HG03066 (cell line): ENCODE measurements at regions not wholly inside any gene's neighbourhood (a gene's known extent, or its start where the extent isn't known, plus 50 kb on each side); places are given as distances from the start of the nearest gene placed in this dataset.
"Not testable (repeated sequence)": the region's sequence is repeated elsewhere in the genome, so short reads cannot be mapped to it uniquely, and the experiment has no call there.

Experiments used
- ATAC-seq: cut with Tn5 transposase; IDR thresholded peaks from one replicate; pipeline ENCODE4 v1.9.1; 2021; ENCODE audit warnings: low read depth; ENCODE audit not compliant: unreplicated experiment

DNA sequence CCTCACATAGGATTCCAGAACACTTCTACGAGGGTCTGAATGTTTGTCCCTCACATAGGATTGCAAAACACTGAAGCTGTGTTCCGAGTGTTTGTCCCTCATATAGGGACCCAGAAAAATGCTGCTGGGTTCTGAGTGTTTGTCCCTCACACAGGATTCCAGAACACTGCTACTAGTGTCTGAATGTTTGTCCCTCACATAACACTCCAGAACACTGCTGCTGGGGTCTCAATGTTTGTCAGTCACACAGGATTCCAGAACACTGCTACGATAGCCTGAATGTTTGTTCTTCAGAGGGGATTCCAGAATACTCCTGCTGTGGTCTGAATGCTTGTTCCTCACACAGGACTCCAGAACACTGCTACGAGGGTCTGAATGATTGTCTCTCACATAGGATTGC is 218.7 kb downstream of the FOXD4L6 start:
- ATAC-seq: no peak

DNA sequence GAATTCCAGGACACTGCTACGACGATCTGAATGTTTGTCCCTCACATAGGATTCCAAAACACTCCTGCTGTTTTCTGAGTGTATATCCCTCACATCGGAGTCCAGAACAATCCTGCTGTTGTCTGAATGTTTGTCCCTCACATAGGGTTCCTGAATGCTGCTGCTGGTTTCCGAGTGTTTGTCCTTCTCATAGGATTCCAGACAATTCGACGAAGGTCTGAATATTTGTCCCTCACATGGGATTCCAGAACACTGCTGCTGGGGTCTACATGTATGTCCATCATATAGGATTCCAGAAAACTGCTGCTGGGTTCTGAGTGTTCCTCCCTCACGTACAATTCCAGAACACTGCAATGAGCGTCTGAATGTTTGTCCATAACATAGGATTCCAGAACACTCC is 219.4 kb downstream of the FOXD4L6 start:
- not testable (repeated sequence) for ATAC-seq

DNA sequence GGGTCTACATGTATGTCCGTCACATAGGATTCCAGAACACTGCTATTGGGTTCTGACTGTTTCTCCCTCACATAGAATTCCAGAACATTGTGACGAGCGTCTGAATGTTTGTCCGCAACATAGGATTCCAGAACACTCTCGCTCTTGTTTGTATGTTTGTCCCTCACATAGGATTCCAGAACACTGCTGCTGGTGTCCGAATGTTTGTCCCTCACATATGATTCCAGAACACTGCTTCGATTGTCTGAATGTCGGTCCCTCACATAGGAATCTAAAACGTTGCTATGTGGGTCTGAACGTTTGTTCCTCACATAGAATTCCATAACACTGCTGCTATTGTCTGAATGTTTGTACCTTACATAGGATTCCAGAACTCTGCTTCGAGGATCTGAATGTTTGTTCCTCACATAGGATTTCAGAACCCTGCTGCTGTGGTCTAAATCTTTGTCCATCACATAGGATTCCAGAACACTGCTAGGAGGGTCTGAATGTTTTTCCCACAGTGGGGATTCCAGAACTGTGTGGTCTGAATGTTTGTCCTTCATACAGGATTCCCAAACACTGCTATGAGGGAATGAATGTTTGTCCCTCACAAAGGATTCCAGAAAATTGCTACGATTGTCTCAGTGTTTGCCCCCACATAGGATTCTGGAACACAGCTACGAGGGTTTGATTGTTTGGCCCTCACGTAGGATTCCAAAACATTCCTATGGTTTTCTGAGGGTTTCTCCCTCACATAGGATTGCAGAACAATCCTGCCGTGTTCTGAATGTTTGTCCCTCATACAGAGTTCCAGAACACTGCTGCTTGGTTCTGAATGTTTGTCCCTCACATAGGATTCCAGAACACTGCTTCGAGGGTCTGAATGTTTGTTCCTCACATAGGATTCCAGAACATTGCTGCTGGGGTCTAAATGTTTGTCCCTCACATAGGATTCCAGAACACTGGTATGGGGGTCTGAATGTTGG is 220.5 kb downstream of the FOXD4L6 start:
- ATAC-seq: no peak

DNA sequence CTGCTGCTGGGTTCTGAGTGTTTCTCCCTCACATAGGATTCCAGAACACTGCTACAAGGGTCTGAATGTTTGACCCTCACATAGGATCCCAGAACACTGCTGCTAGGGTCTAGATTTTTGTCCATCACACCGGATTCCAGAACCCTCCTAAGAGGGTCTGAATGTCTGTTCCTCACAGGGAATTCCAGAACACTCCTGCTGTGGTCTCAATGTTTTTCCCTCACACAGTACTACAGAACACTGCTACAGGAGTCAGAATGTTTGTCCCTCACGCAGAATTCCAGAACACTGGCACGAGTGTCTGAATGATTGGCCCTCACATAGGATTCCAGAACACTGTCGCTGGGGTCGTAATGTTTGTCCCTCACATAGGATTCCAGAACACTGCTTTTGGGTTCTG is 221.6 kb downstream of the FOXD4L6 start:
- ATAC-seq: not testable (repeated sequence)

DNA sequence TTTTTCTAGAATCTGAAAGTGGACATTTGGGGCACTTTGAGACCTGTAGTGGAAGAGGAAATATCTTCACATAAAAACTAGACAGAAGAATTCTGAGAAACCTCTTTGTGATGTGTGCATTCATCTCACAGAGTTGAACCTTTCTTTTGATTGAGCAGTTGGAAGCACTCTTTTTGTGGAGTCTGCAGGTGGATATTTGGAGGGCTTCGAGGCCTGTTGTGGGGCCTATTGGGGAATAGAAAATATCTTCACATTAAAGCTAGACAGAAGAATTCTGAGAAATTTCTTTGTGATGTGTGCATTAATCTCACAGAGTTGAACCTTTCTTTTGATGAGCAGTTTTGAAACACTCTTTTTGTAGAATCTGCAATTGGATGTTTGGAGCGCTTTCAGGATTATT is 236.2 kb downstream of the FOXD4L6 start:
- not testable (repeated sequence) for ATAC-seq

DNA sequence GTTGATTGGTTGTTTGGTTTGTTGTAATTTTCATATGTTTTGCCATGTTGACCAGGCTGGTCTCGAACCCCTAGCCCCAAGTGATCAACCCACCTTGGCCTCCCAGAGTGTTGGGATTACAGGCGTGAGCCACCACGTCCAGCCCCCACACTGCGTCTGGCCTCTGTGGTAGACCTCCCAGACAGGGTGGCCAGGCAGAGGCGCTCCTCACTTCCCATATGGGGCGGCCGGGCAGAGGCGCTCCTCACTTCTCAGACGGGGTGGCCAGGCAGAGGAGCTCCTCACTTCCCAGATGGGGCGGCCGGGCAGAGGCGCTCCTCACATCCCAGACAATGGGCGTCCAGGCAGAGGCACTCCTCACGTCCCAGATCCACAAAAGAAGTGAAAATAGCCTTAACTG is 242.6 kb downstream of the FOXD4L6 start:
- ATAC-seq: not testable (repeated sequence)

DNA sequence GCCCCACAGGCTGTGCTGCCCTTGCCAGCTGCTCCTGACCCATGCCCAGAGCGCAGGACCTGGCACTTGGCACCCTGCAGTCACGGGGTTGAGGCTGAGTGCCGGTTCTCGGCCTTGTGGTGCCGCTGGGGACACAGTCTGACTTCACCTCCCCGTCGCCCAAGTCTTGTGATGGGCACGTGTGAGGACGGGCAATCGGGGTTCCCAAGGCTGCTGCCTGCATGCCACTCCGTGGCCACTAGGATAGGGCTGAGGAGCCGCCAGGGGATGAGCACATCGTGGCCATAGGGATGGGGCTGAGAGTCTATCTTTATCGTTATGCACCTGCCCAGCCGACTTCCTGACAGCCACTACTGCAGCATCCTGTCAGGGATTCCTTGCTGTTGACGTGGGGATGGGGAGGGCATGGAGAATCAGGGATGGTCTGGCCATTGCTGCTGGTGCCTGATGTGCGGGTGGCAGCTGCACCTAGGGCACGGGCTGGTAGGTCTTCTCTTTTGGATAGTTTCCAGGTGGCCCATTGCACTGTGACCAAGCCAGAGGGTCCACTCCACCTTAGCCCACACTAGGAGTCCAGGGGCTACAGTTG is 243.5 kb downstream of the FOXD4L6 start:
- ATAC-seq: not testable (repeated sequence)

DNA sequence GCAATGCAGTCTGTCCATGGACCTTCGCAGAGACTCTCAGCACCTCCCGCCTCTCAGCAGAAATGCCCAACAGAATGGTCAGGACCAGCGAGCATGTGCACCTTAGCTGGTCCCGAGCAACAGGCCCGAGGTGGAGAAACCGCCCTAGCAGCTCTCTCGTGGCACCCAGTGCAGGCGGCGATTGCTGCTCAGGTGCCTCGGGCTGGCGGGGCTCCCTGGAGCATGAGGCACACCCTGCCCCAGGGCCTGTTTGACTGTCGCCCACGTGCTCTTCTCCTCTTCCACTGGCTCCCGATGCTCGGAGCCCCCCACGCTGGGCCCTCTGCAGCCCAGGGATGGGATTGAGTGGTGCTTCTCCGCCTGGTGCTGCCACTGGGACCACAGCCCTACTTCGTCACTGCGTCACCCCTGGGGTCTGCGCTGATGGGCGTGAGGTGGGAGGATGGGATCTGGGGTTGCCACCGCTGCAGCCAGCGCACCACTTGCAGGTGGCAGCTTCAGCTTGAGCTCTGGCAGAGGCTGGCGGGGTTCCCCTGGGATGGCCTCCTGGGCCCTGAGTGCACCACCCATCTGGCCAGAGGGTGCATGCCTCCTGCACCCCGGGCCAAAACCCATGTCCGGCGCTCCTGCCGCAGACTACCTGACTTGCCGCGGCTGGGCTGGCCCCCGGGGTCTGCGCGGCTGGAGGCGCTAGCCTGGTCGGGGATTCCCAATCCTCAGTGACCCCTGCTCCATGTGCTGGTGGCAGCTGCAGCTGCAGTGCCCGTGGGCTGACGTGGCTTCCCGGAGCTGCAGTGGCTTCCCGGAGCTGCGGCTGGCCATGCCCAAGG is 244.2 kb downstream of the FOXD4L6 start:
- ATAC-seq: no peak

DNA sequence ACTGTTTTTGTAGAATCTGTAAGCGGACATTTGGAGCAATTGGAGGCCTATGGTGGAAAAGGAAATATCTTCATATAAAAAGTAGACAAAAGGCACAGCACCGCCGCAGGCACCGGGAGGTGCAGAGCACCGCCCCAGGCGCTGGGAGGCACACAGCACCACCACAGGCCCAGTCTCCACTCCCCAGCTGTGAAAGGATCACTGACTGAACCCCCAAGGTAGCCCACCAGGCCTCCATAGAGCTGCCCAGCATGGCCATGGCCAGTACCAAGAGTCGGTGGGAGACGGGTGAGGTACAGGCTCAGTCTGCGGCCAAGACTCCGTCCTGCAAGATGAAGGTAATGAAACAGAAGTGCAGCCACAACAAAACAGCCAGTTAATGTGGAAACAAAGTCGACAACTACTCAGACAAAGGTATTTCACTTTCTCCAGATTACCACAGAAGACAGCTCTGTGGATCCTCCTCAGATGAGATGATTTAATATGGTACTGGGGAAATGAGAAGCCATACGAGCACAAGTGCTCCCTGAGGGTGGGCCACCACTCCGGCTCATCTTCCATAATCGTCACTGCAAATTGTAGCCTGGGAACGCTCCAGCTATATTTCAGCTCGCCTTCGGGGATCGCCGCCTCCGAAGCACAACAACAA is 244.9 kb downstream of the FOXD4L6 start:
- ATAC-seq: not testable (repeated sequence)

DNA sequence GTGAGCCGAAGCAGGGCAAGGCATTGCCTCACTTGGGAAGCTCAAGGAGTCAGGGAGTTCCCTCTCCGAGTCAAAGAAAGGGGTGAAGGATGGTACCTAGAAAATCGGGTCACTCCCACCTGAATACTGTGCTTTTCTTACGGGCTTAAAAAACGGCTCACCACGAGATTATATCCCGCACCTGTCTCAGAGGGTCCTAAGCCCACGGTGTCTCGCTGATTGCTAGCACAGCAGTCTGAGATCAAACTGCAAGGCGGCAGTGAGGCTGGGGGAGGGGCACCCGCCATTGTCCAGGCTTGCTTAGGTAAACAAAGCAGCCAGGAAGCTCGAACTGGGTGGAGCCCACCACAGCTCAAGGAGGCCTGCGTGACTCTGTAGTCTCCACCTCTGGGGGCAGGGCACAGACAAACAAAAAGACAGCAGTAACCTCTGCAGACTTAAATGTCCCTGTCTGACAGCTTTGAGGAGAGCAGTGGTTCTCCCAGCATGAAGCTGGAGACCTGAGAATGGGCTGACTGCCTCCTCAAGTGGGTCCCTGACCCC is 254.7 kb downstream of the FOXD4L6 start:
- ATAC-seq: not testable (repeated sequence)

DNA sequence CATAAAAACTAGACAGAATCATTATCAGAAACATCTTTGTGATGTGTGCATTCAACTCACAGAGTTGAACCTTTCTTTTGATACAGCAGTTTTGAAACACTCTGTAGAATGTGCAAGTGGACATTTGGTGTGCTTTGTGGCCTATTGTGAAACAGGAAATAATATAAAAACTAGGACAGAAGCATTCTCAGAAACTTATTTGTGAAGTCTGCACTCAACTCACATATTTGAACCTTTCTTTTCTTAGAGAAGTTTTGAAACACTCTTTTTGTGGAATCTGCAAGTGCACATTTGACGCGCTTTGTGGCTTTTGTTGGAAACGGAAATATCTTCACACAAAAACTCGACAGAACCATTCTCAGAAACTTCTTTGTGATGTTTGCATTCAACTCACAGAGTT is 260.0 kb downstream of the FOXD4L6 start:
- ATAC-seq: not testable (repeated sequence)
